GM12864 (cell line): ENCODE measurements at regions not wholly inside any gene's neighbourhood (a gene's known extent, or its start where the extent isn't known, plus 50 kb on each side); places are given as distances from the start of the nearest gene placed in this dataset.

ENCODE experiments used
- DNase-seq: peaks from one replicate; pipeline ENCODE4 v3.0.0-alpha.2; 2011; ENCODE audit warnings: low read depth
- H3K4me3 ChIP-seq: 2 replicates; pipeline ENCODE4 v1.5.1; 2011; ENCODE audit warnings: mild to moderate bottlenecking, low read depth, low read length, control low read depth
- CTCF ChIP-seq: IDR thresholded peaks from 2 replicates; pipeline ENCODE4 v1.5.1; 2011; ENCODE audit warnings: low read depth, mild to moderate bottlenecking, moderate library complexity, low read length, control low read depth, inconsistent platforms; ENCODE audit errors: missing control alignments

GRCh38 chr21:28427394-28428022, 565.2 kb downstream of the LTN1 start:
- no peak for TF ChIP-seq CTCF
- no peak for DNase-seq
- no peak overlapping the region for H3K4me3 ChIP-seq

GRCh38 chr21:28426545-28426944, 566.1 kb downstream of the LTN1 start:
- H3K4me3 ChIP-seq: no peak overlapping the region
- no peak for DNase-seq
- TF ChIP-seq CTCF: no peak

GRCh38 chr21:28423521-28424190, 569.0 kb downstream of the LTN1 start:
- no peak for TF ChIP-seq CTCF
- no peak overlapping the region for H3K4me3 ChIP-seq
- no peak for DNase-seq

GRCh38 chr21:28421716-28422524, 570.8 kb downstream of the LTN1 start:
- no peak for DNase-seq

GRCh38 chr21:28419811-28420210, 572.9 kb downstream of the LTN1 start:
- DNase-seq: no peak
- TF ChIP-seq CTCF: no peak
- no peak overlapping the region for H3K4me3 ChIP-seq

More at GRCh38 chr21:28421716-28422524, 570.8 kb downstream of the LTN1 start:
- no peak for TF ChIP-seq CTCF
- no peak overlapping the region for H3K4me3 ChIP-seq

- DNase-seq: no peak
- no peak for TF ChIP-seq CTCF
- no peak overlapping the region for H3K4me3 ChIP-seq
Observed at GRCh38 chr21:28418726-28419514, 573.8 kb downstream of the LTN1 start.
